Right hindlimb (tissue), 1 donor: ENCODE measurements at regions not wholly inside any gene's neighbourhood (a gene's known extent, or its start where the extent isn't known, plus 50 kb on each side); places are given as distances from the start of the nearest gene placed in this dataset.
"Not testable (repeated sequence)": the region's sequence is repeated elsewhere in the genome, so short reads cannot be mapped to it uniquely, and the experiment has no call there.

Source experiments
- DNase-seq: peaks from one replicate; pipeline ENCODE4 v3.0.0-alpha.2; 2018

- no peak for DNase-seq
These were observed 154.0 kb downstream of the THBS2 start for GRCh38 chr6:169099411-169100202.

DNA sequence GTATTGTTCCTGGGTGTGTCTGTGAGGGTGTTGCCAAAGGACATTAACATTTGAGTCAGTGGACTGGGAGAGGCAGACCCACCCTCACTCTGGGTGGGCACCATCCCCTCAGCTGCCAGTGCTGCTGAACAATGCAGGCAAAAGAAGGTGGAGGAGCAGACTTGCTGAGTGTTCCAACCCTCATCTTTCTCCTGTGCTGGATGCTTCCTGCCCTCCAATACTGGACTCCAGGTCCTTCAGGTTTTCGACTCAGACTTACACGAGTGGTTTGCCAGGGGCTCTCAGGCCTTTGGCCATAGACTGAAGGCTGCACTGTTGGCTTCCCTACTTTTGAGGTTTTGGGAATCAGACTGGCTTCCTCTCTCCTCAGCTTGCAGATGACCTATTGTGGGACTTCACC lies 155.0 kb downstream of the THBS2 start:
- not testable (repeated sequence) for DNase-seq

DNA sequence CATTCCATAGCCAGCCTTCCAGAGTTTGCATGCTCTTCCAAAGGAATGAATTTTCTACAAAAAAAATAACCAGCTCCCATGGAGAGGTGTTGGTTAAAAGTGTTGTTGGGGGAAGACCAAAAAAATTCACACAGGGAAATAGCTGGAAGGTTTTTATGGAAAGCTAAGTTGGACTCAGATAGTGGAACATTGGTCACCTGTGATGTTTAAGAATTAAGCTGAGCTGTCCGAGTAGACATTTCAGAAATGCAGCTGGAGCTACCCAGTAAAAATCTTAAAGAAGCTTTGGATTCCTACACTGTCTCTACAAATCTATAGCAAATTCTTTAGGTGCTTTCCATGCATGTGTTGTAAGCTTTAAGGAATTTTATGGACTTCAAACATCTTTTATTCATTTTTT lies 155.5 kb downstream of the THBS2 start:
- no peak for DNase-seq

- no peak for DNase-seq
These were observed 156.2 kb downstream of the THBS2 start for GRCh38 chr6:169097381-169097959.

DNA sequence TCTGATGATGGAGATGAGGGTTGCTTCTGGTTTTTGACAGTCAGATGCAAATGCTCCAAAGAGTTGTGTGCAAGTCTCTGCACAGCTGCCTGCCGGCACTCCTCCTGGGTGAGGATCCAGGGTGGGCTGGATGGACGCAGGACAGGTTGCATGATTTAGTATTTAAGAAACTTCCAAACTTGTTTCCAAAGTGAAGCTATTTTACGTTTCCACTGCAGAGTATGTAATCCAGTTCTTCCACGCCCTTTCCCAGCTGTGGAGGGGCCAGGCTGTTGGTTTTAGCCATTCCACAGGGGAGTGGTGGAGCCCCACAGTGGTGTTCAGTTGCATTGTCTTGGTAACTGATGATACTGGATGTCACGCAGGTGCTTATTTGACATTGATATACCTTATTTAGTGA lies 157.3 kb downstream of the THBS2 start:
- peak; percentile 56 for DNase-seq

DNA sequence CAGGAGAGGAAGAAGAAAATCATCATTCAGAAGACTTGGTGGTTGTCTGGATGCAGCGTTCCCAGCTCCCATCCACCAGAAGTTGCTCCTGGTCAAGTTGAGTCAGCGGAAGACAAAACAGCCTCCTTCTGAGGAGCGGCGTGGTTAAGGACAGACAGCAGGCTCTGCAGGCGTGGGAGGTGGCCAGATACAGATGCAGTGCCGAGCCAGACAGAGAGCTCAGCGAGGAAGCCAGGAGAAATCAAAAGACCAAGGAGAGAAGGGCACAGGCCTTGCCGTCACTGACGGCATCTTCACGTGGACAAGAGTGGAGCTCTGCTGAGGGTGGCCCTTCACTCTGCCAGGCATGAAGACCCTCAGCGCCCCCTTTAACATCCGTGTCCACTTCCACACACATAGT lies 158.5 kb downstream of the THBS2 start:
- DNase-seq = no peak

DNA sequence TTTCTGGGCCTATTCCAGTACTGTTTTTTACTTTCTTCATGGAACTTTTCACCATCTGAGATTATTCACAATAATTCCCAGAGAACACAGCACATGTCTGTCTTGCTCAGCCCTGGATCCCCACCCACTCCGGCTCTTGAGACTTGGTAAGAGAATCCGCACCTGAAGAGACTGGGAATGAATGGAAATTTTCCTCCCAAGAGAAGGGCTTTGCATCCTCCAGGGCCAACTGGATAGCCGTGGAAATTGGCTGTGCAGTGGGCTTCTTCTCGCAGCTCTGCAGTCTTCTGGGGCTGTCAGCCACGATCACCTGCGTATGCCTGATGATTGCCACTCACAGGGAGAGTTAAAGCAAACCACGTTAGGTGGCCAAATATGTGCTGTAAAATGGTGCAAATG lies 159.1 kb downstream of the THBS2 start:
- DNase-seq = no peak

- no peak for DNase-seq
These were observed 159.7 kb downstream of the THBS2 start for GRCh38 chr6:169093770-169094551.

DNA sequence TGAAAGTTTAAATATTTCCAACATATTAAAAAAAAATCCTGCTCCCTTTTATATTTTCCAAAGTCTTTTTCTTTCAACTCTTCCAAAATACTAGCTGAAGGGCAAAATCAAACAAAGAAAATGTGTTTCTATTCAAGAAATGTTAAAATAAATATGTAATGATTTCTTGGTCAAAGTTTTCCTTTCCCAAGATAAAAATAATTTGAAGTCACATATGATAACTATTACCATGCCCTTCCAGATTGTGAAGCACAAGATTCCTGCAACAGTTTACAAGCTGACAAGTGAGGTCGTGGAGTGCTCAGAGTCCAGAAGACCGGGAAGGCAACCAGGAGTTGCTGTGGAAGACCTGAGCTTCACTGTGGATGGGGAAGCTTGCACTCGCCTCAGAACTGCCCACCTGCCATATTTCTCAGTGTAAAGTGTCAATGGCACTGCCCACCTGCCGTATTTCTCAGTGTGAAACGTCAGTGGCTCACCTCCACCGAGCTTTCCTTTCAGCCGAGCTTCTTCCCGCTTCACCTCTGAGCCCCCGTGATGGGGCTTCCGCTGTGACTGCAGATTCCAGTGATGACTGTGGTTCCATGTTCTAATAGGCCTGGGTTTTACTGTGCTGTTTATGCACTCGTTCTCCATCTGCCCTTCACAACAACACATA lies 160.5 kb downstream of the THBS2 start:
- no peak for DNase-seq

GRCh38 chr6:169092375-169092774 lies 161.3 kb downstream of the THBS2 start:
- DNase-seq = no peak

GRCh38 chr6:169090514-169091127 lies 163.0 kb downstream of the THBS2 start:
- DNase-seq = not testable (repeated sequence)

DNA sequence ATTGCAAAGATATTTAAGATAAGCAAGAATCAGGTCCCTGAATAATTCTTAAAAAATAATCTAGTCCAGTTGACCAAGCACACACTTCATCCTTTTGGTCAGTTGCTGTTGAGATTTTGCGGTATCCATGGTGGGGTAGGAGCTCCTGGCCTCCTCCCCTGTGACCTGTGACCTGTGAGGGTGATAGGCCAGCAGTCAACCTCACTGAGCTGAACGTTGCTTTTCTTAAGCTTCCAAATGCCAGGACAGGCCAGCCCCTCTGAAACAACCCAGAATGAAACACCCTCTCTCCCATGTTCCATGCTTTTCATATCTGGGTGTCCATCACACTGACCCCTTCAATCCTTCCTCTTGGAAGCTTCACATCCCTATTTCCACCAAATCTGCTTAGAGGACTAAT lies 164.9 kb downstream of the THBS2 start:
- no peak for DNase-seq

GRCh38 chr6:169087443-169088041 lies 166.1 kb downstream of the THBS2 start:
- peak; percentile 72 for DNase-seq

DNA sequence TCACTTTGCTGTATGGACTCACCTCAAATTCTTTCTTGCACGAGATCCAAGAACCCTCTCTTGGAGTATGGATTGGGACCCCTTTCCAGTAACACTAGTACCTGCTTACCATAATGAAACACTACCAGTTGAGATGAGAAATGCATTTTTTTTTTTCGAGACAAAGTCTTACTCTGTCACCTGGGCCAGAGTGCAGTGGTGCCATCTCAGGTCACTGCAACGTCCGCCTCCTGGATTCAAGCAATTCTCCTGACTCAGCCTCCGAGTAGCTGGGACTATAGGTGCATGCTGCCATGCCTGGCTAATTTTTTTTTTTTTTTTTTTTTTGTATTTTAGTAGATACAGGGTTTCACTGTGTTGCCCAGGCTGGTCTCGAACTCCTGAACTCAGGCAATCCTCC lies 167.0 kb downstream of the THBS2 start:
- DNase-seq = not testable (repeated sequence)

- no peak for DNase-seq
These were observed 167.6 kb downstream of the THBS2 start for GRCh38 chr6:169086020-169086419.

GRCh38 chr6:169085466-169085865 lies 168.2 kb downstream of the THBS2 start:
- no peak for DNase-seq

DNA sequence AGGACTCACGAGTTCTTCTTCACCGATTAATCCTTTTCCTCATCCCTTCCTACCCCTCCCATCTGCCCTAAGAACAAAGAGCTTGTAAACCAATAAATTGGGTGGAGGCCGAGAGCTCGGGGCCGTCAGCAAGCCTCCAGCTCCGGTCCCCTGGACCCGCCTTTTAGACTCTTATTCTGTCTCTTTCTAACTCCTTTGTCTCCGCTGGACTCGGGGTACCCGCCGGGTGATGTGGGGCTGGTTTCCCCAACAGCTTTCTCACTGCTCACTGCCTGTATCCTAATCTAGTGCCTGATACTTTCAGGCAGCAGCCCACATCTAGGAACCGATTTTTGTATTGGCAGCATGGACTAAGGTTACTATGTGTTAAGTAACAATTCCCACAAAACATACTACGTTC lies 169.1 kb downstream of the THBS2 start:
- DNase-seq = not testable (repeated sequence)

DNA sequence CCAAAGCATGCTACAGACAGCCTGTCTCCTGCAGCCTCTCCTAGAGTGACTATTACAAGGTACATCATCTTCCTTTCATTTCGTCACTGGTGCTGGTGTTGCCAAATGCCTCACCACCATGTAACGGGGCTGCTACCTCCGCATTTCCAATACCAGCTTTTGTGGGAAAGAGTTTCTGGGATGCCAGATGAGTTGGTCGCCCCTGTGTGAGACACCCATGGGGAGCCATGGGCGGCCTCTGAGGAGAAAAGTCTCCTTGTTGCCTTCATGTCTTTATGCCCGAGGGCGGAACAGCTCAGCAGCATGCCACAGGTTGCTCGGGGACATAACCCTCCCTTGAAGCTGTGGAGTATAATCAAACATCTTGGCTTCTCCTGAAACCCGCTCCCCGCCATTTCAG lies 169.6 kb downstream of the THBS2 start:
- no peak for DNase-seq

DNA sequence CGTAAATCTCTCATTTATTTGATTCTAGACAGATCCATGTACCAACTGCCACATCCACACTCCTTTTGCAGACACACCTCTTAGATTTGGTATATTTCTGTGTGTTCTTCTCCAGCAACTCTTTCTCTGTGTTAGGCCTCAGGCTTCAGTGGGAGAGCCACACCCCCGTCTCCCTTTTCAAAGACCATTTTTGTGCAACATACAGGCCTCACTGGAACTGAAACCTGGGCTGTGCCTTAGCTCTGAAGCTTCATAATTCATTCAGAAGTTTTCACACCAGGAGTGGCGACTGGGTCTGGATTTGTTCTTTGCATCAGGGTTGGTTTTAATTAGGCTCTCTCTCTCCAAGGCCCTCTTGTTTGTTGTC lies 170.2 kb downstream of the THBS2 start:
- DNase-seq = no peak

- DNase-seq = no peak
These were observed 170.7 kb downstream of the THBS2 start for GRCh38 chr6:169082817-169083507.

DNA sequence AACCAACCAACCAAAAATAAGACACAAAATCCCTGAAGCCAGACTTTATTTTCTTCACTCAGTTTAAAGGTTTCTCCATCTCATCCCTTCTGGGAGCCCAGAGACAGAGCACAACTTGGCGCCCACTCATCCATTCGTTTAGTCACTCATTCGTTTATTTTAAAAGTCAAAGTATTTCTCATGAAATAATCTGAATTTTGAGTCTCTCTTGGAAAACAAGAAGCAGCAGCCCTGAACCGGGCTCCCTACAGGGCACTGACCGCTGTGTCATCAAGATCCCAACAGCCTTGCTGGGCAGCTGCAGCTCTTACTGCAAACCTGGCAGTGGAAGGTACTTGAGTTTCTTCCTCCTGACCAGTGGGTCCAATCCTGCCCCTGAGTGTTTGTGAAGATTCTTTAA lies 171.6 kb downstream of the THBS2 start:
- DNase-seq = no peak

GRCh38 chr6:169081248-169081647 lies 172.4 kb downstream of the THBS2 start:
- no peak for DNase-seq
